Skeletal muscle satellite cell (primary cell): ENCODE measurements at regions not wholly inside any gene's neighbourhood (a gene's known extent, or its start where the extent isn't known, plus 50 kb on each side); places are given as distances from the start of the nearest gene placed in this dataset.

Experiments
- H3K27me3 ChIP-seq: 2 replicates; pipeline ENCODE4 v1.7.0; 2013; ENCODE audit warnings: low read length; ENCODE audit not compliant: control insufficient read depth, insufficient read depth
- H3K36me3 ChIP-seq: 2 replicates; pipeline ENCODE4 v1.7.0; 2013; ENCODE audit warnings: mild to moderate bottlenecking, control low read depth, low read length; ENCODE audit not compliant: insufficient read depth
- H3K4me1 ChIP-seq: 2 replicates; pipeline ENCODE4 v1.7.0; 2013; ENCODE audit warnings: low read length; ENCODE audit not compliant: control insufficient read depth, insufficient read depth
- H3K4me2 ChIP-seq: 2 replicates; pipeline ENCODE4 v1.7.0; 2013; ENCODE audit warnings: mild to moderate bottlenecking, low read length
- H3K4me3 ChIP-seq: 2 replicates; pipeline ENCODE4 v1.7.0; 2013; ENCODE audit warnings: low read length
- H3K9ac ChIP-seq: 2 replicates; pipeline ENCODE4 v1.7.0; 2013; ENCODE audit warnings: mild to moderate bottlenecking, low read depth, low read length, moderate library complexity
- H3K9me3 ChIP-seq: replicated peaks from 2 replicates; pipeline ENCODE4 v1.7.0; 2013; ENCODE audit warnings: mild to moderate bottlenecking, control low read depth, low read length

- Histone ChIP-seq H3K36me3 (no peaks in the 10 kb centered on the region), H3K4me3 (no peak overlapping the region), H3K27me3 (no peaks in the 10 kb centered on the region), H3K4me1 (no peaks in the 10 kb centered on the region), H3K9ac (no peak overlapping the region), H3K4me2 (no peak overlapping the region), H3K9me3 (no peaks in the 10 kb centered on the region)
These were observed 1536.2 kb downstream of the AACS start for GRCh38 chr12:126601184-126602170.

DNA sequence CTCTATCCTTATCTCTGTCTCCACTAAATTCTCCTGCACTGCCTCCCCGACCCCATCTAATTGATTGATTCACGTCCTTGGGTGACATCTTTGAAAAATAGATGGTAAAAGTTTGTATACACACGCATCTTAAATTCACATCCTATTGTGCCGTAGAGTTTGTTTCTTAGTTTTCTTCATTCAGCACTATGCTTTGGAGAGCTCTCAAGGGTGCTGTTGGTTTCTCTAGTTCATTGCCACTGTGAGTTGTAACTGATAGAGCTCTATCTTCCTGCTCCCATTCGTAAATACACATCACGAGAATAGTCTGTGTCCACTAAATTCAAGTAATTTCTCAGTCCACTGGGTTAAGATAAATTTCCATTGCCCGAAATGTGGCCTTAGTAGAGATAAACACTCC, 1537.4 kb downstream of the AACS start:
- no peak overlapping the region for H3K4me2 ChIP-seq

GRCh38 chr12:126607157-126607556, 1541.9 kb downstream of the AACS start:
- Histone ChIP-seq H3K4me2 (no peak overlapping the region), H3K27me3 (no peaks in the 10 kb centered on the region), H3K9ac (no peak overlapping the region), H3K9me3 (no peaks in the 10 kb centered on the region), H3K4me1 (no peaks in the 10 kb centered on the region), H3K4me3 (no peak overlapping the region), H3K36me3 (no peaks in the 10 kb centered on the region)

More for the DNA sequence above, 1537.4 kb downstream of the AACS start:
- H3K27me3 ChIP-seq: no peaks in the 10 kb centered on the region
- no peak overlapping the region for H3K4me3 ChIP-seq
- H3K9ac ChIP-seq: no peak overlapping the region
- no peaks in the 10 kb centered on the region for H3K9me3 ChIP-seq
- H3K36me3 ChIP-seq: no peaks in the 10 kb centered on the region
- H3K4me1 ChIP-seq: no peaks in the 10 kb centered on the region

GRCh38 chr12:126607867-126608266, 1542.6 kb downstream of the AACS start:
- Histone ChIP-seq H3K9ac (no peak overlapping the region), H3K36me3 (no peaks in the 10 kb centered on the region), H3K9me3 (no peaks in the 10 kb centered on the region), H3K4me1 (no peaks in the 10 kb centered on the region), H3K4me3 (no peak overlapping the region), H3K4me2 (no peak overlapping the region), H3K27me3 (no peaks in the 10 kb centered on the region)

GRCh38 chr12:126608607-126609175, 1543.5 kb downstream of the AACS start:
- Histone ChIP-seq H3K27me3 (no peaks in the 10 kb centered on the region), H3K4me3 (no peak overlapping the region), H3K4me1 (no peaks in the 10 kb centered on the region), H3K9ac (no peak overlapping the region), H3K36me3 (no peaks in the 10 kb centered on the region), H3K4me2 (no peak overlapping the region), H3K9me3 (no peaks in the 10 kb centered on the region)

DNA sequence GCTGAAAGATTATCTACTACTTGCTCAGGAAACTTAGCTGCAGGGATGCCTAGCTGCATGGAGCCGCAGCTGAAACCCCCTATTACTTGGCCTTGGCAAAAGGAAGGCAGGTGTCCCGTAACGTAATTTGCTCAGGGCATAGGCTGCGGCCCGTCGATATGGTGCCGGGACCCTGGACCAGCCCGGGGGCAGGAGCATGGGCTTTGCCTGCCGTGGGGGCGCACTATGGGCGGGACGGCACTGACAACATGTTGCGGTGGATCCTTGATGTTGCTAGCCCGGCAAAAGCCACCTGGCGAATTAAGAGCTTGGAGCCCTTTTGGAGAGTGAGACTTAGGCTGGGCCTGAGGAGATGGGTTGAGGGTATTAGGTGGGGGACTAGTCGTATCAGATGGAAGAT, 1551.2 kb downstream of the AACS start:
- Histone ChIP-seq H3K4me3 (no peak overlapping the region), H3K9me3 (no peaks in the 10 kb centered on the region), H3K27me3 (no peaks in the 10 kb centered on the region), H3K36me3 (no peaks in the 10 kb centered on the region), H3K9ac (no peak overlapping the region), H3K4me1 (no peaks in the 10 kb centered on the region), H3K4me2 (no peak overlapping the region)

DNA sequence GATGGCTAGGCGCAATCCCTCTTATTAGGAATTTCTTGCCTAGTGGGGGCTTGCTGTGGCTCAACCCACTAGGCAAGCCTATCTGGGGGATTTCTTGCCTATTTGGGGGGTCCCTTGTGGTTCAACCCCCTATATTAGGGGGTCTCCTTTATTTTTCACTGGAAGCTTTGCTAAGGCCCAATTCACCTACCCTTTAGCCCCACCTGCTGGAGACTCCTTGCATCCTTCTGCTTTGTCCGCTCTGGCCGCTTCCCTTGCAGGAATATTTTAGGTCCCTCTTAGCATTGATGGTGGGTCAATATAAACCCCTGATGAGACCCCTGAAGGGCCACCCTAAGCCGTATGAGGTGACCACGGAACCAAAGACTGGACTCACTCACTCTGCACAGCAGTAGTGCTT, 1552.1 kb downstream of the AACS start:
- no peaks in the 10 kb centered on the region for H3K4me1 ChIP-seq
- H3K9me3 ChIP-seq: no peaks in the 10 kb centered on the region
- no peak overlapping the region for H3K4me3 ChIP-seq
- no peak overlapping the region for H3K9ac ChIP-seq
- no peaks in the 10 kb centered on the region for H3K36me3 ChIP-seq
- no peaks in the 10 kb centered on the region for H3K27me3 ChIP-seq
- H3K4me2 ChIP-seq: no peak overlapping the region

- Histone ChIP-seq H3K9ac (no peak overlapping the region), H3K4me2 (no peak overlapping the region), H3K27me3 (no peaks in the 10 kb centered on the region), H3K36me3 (no peaks in the 10 kb centered on the region), H3K4me3 (no peak overlapping the region), H3K9me3 (no peaks in the 10 kb centered on the region), H3K4me1 (no peaks in the 10 kb centered on the region)
These were observed 1562.4 kb downstream of the AACS start for GRCh38 chr12:126627596-126627995.

DNA sequence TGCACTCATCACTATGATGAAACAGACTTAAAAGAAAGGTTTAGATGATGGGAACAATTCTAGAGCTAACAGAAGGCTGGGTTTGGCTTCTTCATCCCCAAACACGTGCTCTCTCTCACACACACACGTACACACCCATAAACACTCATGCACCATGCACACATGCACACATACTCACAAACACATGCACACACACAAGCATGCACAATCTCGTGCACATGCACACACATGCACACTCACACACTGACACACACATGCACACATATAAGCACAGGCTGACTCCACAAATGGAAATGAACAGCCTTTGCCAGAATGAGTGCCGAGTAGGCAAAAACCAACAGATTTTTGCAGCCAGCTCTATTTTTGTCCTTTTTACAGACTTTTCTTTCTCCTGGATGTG, 1571.6 kb downstream of the AACS start:
- no peak overlapping the region for H3K4me3 ChIP-seq
- no peaks in the 10 kb centered on the region for H3K36me3 ChIP-seq
- H3K4me1 ChIP-seq: no peaks in the 10 kb centered on the region
- H3K27me3 ChIP-seq: no peaks in the 10 kb centered on the region
- H3K4me2 ChIP-seq: no peak overlapping the region
- H3K9ac ChIP-seq: no peak overlapping the region
- no peaks in the 10 kb centered on the region for H3K9me3 ChIP-seq

DNA sequence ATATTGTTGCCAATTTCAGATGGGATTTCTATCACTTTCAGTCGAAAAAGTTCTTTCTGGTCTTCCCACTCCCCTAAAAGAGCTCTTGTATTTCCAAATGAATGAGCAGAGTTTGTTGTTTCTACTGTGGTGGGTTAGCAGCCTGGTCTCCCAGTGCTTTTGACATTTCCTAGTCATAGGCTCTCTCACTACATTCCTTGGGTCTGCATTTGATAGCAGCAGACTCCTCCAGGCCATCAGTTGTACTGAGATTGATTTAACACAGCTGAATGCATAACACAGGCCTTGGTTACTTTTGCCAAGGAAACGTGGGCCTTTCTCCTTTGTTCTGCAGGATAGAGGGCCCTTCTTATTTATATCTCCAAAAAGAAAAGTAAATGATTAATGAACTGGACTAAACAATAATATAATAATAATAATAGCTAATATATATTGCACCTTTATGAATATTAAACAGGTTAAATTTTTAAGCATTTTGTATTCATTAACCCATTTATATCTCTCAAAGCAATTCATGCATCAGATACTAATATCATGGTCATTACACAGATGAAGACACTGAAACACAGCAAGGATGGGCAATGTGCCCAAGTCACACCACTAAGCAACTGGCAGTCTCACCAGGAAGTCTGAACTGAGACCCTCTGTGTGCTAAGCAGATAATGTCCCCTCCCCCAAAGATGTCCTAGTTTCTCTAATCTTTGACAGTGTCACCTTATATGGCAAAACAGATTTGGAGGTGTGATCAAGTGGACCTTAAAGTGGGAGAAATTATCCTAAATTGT, 1579.2 kb downstream of the AACS start:
- Histone ChIP-seq H3K27me3 (no peaks in the 10 kb centered on the region), H3K4me3 (no peak overlapping the region), H3K36me3 (no peaks in the 10 kb centered on the region), H3K9ac (no peak overlapping the region), H3K4me1 (no peaks in the 10 kb centered on the region), H3K4me2 (no peak overlapping the region), H3K9me3 (no peaks in the 10 kb centered on the region)

DNA sequence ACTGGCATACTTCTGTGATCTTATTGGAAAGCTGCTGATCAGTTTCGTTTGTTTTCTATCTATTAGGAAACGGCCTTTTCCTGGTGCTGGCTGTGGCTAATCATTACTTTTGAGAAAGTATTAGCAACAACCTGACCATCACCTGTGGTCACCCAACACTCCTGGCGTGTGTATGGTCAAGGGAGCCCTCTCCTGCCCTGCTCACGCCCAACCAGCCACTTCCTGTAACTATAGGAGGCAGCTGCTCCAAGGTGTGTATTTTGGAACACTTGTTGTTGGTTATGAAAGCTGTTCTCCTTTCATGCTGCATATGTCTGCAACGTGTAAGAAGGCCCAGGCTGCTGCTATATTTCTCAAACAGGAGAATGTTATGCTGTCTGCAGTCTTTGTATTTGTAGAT, 1582.8 kb downstream of the AACS start:
- H3K9me3 ChIP-seq: no peaks in the 10 kb centered on the region
- no peaks in the 10 kb centered on the region for H3K36me3 ChIP-seq
- no peaks in the 10 kb centered on the region for H3K4me1 ChIP-seq

More for the DNA sequence above, 1582.8 kb downstream of the AACS start:
- Histone ChIP-seq H3K4me2 (no peak overlapping the region), H3K27me3 (no peaks in the 10 kb centered on the region), H3K9ac (no peak overlapping the region), H3K4me3 (no peak overlapping the region)
